ENCODE measurements at regions not wholly inside any gene's neighbourhood (a gene's known extent, or its start where the extent isn't known, plus 50 kb on each side); places are given as distances from the start of the nearest gene placed in this dataset.

DNA sequence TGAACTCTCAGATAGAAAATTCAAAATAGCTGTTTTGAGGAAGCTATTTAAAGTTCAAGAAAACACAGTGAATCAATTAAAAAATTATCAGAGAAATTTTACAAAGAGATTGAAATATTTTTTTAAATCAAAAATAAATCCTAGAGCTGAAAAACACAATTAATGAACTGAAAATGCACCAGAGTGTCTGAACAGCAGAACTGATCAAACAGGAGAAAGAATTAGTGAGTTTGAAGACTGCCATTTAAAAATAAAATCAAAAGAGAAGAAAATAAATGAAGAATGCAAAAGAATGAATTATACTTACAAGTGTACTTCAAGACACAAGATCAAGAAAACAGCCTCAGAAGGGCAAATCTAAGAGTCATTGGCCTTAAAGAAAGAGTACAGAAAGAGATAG, 1000.2 kb upstream of the ATXN8OS start:
- Histone ChIP-seq H3K4me3 (ENCODE audit: low read depth, low read length) (no peak overlapping the region), H3K36me3 (ENCODE audit: control insufficient read depth, insufficient read depth, low read length) (no peaks in the 10 kb centered on the region), H3K27me3 (ENCODE audit: control insufficient read depth, insufficient read depth, low read length) (no peaks in the 10 kb centered on the region)
- ChIA-PET POLR2A (no interaction called here), CTCF (no interaction called here)
- TF ChIP-seq, protein P1, sequence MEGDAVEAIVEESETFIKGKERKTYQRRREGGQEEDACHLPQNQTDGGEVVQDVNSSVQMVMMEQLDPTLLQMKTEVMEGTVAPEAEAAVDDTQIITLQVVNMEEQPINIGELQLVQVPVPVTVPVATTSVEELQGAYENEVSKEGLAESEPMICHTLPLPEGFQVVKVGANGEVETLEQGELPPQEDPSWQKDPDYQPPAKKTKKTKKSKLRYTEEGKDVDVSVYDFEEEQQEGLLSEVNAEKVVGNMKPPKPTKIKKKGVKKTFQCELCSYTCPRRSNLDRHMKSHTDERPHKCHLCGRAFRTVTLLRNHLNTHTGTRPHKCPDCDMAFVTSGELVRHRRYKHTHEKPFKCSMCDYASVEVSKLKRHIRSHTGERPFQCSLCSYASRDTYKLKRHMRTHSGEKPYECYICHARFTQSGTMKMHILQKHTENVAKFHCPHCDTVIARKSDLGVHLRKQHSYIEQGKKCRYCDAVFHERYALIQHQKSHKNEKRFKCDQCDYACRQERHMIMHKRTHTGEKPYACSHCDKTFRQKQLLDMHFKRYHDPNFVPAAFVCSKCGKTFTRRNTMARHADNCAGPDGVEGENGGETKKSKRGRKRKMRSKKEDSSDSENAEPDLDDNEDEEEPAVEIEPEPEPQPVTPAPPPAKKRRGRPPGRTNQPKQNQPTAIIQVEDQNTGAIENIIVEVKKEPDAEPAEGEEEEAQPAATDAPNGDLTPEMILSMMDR (IDR thresholded peaks at IDR 0.05; ENCODE audit: insufficient read depth, low read depth, low read length): no peak
- no peak for DNase-seq (ENCODE audit: low read depth)

DNA sequence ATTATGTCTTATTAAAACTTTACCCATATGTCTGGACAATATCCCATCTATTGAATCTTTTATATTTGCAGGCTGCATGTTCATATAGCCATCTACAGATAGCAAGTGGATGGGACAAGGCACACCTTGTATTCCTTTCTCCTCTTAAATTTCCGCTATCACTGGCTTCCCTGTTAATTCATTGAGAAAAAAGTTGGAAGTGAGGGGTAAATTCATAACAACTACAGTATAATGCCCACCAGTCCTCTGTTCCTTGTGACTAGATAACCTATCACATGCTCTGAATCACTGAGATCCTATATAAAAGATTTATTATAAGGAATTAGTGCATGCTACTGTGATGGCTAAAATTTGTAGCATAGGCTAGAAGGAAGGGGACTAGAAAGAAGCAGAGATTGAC, 1005.8 kb upstream of the ATXN8OS start:
- Histone ChIP-seq H3K27me3 (ENCODE audit: control insufficient read depth, insufficient read depth, low read length) (no peaks in the 10 kb centered on the region), H3K4me3 (ENCODE audit: low read depth, low read length) (no peak overlapping the region), H3K36me3 (ENCODE audit: control insufficient read depth, insufficient read depth, low read length) (no peaks in the 10 kb centered on the region)
- no peak for DNase-seq (ENCODE audit: low read depth)
- TF ChIP-seq, protein P1 (IDR thresholded peaks at IDR 0.05; ENCODE audit: insufficient read depth, low read depth, low read length): no peak
- ChIA-PET POLR2A (no interaction called here), CTCF (interaction anchor here (0.6 kb wide), 1 partner anchor 515 kb away, joined by 3 read pairs; no protein-coding TSS in a partner anchor)

DNA sequence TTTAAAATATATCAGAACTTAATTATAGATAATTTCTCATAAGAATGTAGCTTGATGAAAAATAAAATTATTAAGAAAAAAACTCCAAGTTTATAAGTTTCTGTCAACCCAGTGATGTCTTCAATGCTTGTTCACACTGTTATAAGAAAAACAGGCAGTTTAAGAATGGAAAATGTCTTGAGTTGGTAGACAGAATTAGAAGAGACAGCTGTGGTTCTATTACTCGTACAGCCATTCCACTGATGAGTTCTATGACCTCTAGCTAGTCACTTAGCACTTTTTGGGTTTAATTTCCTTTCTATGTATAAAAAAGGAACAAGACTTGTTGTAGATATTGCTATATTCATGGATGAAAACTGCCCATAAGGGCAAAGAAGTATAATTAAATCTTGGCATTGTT, 1013.1 kb upstream of the ATXN8OS start:
- ChIA-PET POLR2A (no interaction called here), CTCF (no interaction called here)
- H3K4me3 ChIP-seq (ENCODE audit: low read depth, low read length): no peak overlapping the region
- DNase-seq (ENCODE audit: low read depth): no peak
- no peaks in the 10 kb centered on the region for H3K27me3 ChIP-seq (ENCODE audit: control insufficient read depth, insufficient read depth, low read length)
- no peaks in the 10 kb centered on the region for H3K36me3 ChIP-seq (ENCODE audit: control insufficient read depth, insufficient read depth, low read length)
- TF ChIP-seq, protein P1 (IDR thresholded peaks at IDR 0.05; ENCODE audit: insufficient read depth, low read depth, low read length): no peak

DNA sequence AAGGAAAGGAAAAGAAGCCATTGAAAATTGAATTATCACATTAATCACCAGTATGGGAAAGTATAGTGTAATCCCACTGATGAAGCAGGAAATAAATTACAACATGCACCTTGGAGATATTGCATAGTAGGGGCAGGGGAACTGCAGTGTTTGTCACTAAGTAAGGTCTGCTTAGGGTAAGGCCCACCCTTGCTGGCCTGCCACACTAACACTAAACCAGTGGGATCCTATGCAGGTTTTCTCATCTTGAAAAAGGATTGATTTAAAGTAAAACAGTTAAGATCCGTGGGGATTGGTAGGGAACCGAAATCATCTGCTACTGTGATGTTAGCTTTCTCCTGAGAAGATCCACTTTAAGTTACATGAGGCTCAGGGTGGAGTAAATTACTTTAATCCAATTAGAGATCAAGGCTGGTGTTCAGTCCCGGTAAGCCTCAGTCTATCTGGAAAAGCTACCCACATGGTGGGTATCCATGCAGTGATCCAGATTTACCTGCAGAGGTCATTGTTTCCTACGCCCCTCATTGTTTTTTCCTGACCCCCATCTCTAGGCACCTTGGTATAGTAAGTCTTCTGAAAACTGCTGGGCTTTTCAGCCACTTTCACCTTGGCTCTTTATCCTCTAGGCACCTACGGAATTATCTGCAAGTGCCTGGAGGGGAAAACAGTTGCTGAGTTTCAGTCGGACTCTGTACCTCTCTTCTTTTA, 1014.9 kb upstream of the ATXN8OS start:
- ChIA-PET CTCF (no interaction called here), POLR2A (no interaction called here)
- no peaks in the 10 kb centered on the region for H3K27me3 ChIP-seq (ENCODE audit: control insufficient read depth, insufficient read depth, low read length)
- no peaks in the 10 kb centered on the region for H3K36me3 ChIP-seq (ENCODE audit: control insufficient read depth, insufficient read depth, low read length)
- H3K4me3 ChIP-seq (ENCODE audit: low read depth, low read length): no peak overlapping the region
- no peak for DNase-seq (ENCODE audit: low read depth)
- TF ChIP-seq, protein P1 (IDR thresholded peaks at IDR 0.05; ENCODE audit: insufficient read depth, low read depth, low read length): no peak

DNA sequence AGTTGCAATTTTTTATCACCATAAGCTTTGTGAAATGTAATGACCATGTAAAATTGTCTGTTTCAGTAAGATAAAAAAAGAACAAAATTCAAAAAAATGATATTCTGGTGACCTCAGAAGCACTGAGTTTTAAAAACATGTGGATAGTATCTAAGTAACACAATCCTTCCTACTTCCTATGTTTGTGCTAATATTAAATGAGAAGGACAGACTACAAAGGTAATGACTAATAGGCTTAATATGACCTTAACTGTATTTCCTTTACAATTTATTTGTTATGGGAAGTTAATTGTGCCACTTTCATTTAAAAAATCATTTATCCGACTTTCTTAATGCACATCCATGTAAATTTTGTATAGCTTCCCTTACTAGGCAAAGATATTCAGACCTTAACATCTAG, 1030.4 kb upstream of the ATXN8OS start:
- CTCF ChIA-PET: no interaction called here
- TF ChIP-seq, protein P1 (IDR thresholded peaks at IDR 0.05; ENCODE audit: insufficient read depth, low read depth, low read length): no peak
- DNase-seq (ENCODE audit: low read depth): no peak
- Histone ChIP-seq H3K27me3 (ENCODE audit: control insufficient read depth, insufficient read depth, low read length) (no peaks in the 10 kb centered on the region), H3K36me3 (ENCODE audit: control insufficient read depth, insufficient read depth, low read length) (no peaks in the 10 kb centered on the region), H3K4me3 (ENCODE audit: low read depth, low read length) (no peak overlapping the region)
- POLR2A ChIA-PET: no interaction called here

Data from BJ (cell line).